ENCODE measurements at regions not wholly inside any gene's neighbourhood (a gene's known extent, or its start where the extent isn't known, plus 50 kb on each side); places are given as distances from the start of the nearest gene placed in this dataset.

GRCh38 chr2:129299756-129300155 is 679.7 kb upstream of the RAB6C start:
- no peak for TF ChIP-seq POLR2A (IDR thresholded peaks at IDR 0.05)
- TF ChIP-seq EP300 (IDR thresholded peaks at IDR 0.05): no peak
- TF ChIP-seq CTCF (IDR thresholded peaks at IDR 0.05): no peak
- no peak for TF ChIP-seq POLR2AphosphoS5 (IDR thresholded peaks at IDR 0.05)

All from gastroesophageal sphincter (tissue), 3 donors.